ENCODE measurements at regions not wholly inside any gene's neighbourhood (a gene's known extent, or its start where the extent isn't known, plus 50 kb on each side); places are given as distances from the start of the nearest gene placed in this dataset.
"Not testable (repeated sequence)": the region's sequence is repeated elsewhere in the genome, so short reads cannot be mapped to it uniquely, and the experiment has no call there.

GRCh38 chr11:134734141-134734845 is 322.3 kb upstream of the B3GAT1 start:
- no peak for DNase-seq (ENCODE audit: low spot score)

- no peak for DNase-seq (ENCODE audit: low spot score)
These were observed 321.6 kb upstream of the B3GAT1 start for GRCh38 chr11:134733646-134734045.

- DNase-seq (ENCODE audit: low spot score): peak; percentile 59
These were observed 319.3 kb upstream of the B3GAT1 start for GRCh38 chr11:134731213-134731961.

- DNase-seq (ENCODE audit: low spot score): no peak
These were observed 318.6 kb upstream of the B3GAT1 start for GRCh38 chr11:134730561-134731212.

GRCh38 chr11:134730101-134730500 is 318.1 kb upstream of the B3GAT1 start:
- no peak for DNase-seq (ENCODE audit: low spot score)

GRCh38 chr11:134728186-134728585 is 316.1 kb upstream of the B3GAT1 start:
- peak; percentile 81 for DNase-seq (ENCODE audit: low spot score)

- no peak for DNase-seq (ENCODE audit: low spot score)
These were observed 315.6 kb upstream of the B3GAT1 start for GRCh38 chr11:134727636-134728035.

GRCh38 chr11:134727204-134727603 is 315.2 kb upstream of the B3GAT1 start:
- no peak for DNase-seq (ENCODE audit: low spot score)

- DNase-seq (ENCODE audit: low spot score): no peak
These were observed 313.9 kb upstream of the B3GAT1 start for GRCh38 chr11:134725716-134726639.

GRCh38 chr11:134725211-134725610 is 313.2 kb upstream of the B3GAT1 start:
- DNase-seq (ENCODE audit: low spot score): no peak

GRCh38 chr11:134724779-134725140 is 312.7 kb upstream of the B3GAT1 start:
- DNase-seq (ENCODE audit: low spot score): no peak

- no peak for DNase-seq (ENCODE audit: low spot score)
These were observed 312.2 kb upstream of the B3GAT1 start for GRCh38 chr11:134724106-134724778.

GRCh38 chr11:134720691-134721070 is 308.6 kb upstream of the B3GAT1 start:
- not testable (repeated sequence) for DNase-seq (ENCODE audit: low spot score)

- DNase-seq (ENCODE audit: low spot score): not testable (repeated sequence)
These were observed 308.1 kb upstream of the B3GAT1 start for GRCh38 chr11:134719940-134720690.

- DNase-seq (ENCODE audit: low spot score): no peak
These were observed 307.4 kb upstream of the B3GAT1 start for GRCh38 chr11:134719397-134719796.

GRCh38 chr11:134716582-134716981 is 304.5 kb upstream of the B3GAT1 start:
- no peak for DNase-seq (ENCODE audit: low spot score)

- DNase-seq (ENCODE audit: low spot score): no peak
These were observed 302.1 kb upstream of the B3GAT1 start for GRCh38 chr11:134714021-134714656.

GRCh38 chr11:134712228-134713145 is 300.4 kb upstream of the B3GAT1 start:
- DNase-seq (ENCODE audit: low spot score): no peak
